ENCODE measurements at regions not wholly inside any gene's neighbourhood (a gene's known extent, or its start where the extent isn't known, plus 50 kb on each side); places are given as distances from the start of the nearest gene placed in this dataset.
"Not testable (repeated sequence)": the region's sequence is repeated elsewhere in the genome, so short reads cannot be mapped to it uniquely, and the experiment has no call there.

- CTCF ChIA-PET (ENCODE audit: partially characterized antibody): interaction anchor here (1.5 kb wide), 1 partner anchor 14 kb away, joined by 4 read pairs; no protein-coding TSS in a partner anchor
- Histone ChIP-seq H3K36me3 (ENCODE audit: insufficient read depth, low read length) (no peaks in the 10 kb centered on the region), H3K4me1 (ENCODE audit: insufficient read depth, low read length) (peaks cover 46% of the 10 kb centered on the region), H3K27ac (ENCODE audit: low read depth, low read length) (no peak overlapping the region), H3K9me3 (ENCODE audit: control insufficient read depth in 1 of 2, low read length in 2 of 2) (no peaks in the 10 kb centered on the region), H3K4me3 (ENCODE audit: low read length in 2 of 2) (no peak overlapping the region), H3K27me3 (ENCODE audit: insufficient read depth, low read length) (no peaks in the 10 kb centered on the region)
- POLR2A ChIA-PET (ENCODE audit: partially characterized antibody): interaction anchor here (0.9 kb wide), 1 partner anchor 13 kb away, joined by 3 read pairs; no protein-coding TSS in a partner anchor
- Mint-ChIP-seq H3K36me3 (no peaks in the 10 kb centered on the region), H3K9me3 (no peaks in the 10 kb centered on the region), H3K4me3 (no peak overlapping the region), H3K27ac (no peak overlapping the region), H3K4me1 (peaks cover 32 to 50% (median 48%) of the 10 kb centered on the region in 4 donors), H3K27me3 (no peaks in the 10 kb centered on the region)
- DNase-seq: no peak
- intact Hi-C loops (cut with micrococcal nuclease): no loop called here
Measured at GRCh38 chr12:89230376-89231315, 121.7 kb downstream of the DUSP6 start.

- ChIA-PET CTCF (ENCODE audit: partially characterized antibody) (interaction anchor here (1.2 to 1.3 kb wide), 3 partner anchors 10 to 234 kb away, joined by 3 to 4 read pairs (median 4); no protein-coding TSS in a partner anchor), POLR2A (ENCODE audit: partially characterized antibody) (no interaction called here)
- Mint-ChIP-seq H3K9me3 (no peaks in the 10 kb centered on the region), H3K4me3 (no peak overlapping the region), H3K36me3 (no peaks in the 10 kb centered on the region), H3K27ac (no peak overlapping the region), H3K27me3 (no peaks in the 10 kb centered on the region), H3K4me1 (peaks cover 29 to 50% (median 43%) of the 10 kb centered on the region in 4 donors)
- no peak overlapping the region for H3K4me3 ChIP-seq (ENCODE audit: low read length in 2 of 2)
- no peaks in the 10 kb centered on the region for H3K27me3 ChIP-seq (ENCODE audit: insufficient read depth, low read length)
- H3K4me1 ChIP-seq (ENCODE audit: insufficient read depth, low read length): peaks cover 46% of the 10 kb centered on the region
- H3K36me3 ChIP-seq (ENCODE audit: insufficient read depth, low read length): no peaks in the 10 kb centered on the region
- no peak for DNase-seq
- H3K9me3 ChIP-seq (ENCODE audit: control insufficient read depth in 1 of 2, low read length in 2 of 2): no peaks in the 10 kb centered on the region
- H3K27ac ChIP-seq (ENCODE audit: low read depth, low read length): no peak overlapping the region
- intact Hi-C loops (cut with micrococcal nuclease): loop anchor here (5.0 kb wide), 1 partner anchor 124 kb away; the partner anchor contains the start of gene DUSP6
Measured at GRCh38 chr12:89228491-89228890, 123.8 kb downstream of the DUSP6 start.

- intact Hi-C loops (cut with micrococcal nuclease): loop anchor here (5.0 kb wide), 1 partner anchor 125 kb away; the partner anchor contains the start of gene DUSP6
- ChIA-PET POLR2A (ENCODE audit: partially characterized antibody) (no interaction called here), CTCF (ENCODE audit: partially characterized antibody) (interaction anchor here (1.2 kb wide), 1 partner anchor 18 kb away, joined by 4 read pairs; no protein-coding TSS in a partner anchor)
- no peaks in the 10 kb centered on the region for H3K36me3 Mint-ChIP-seq
- DNase-seq: no peak
- H3K4me1 ChIP-seq (ENCODE audit: insufficient read depth, low read length): peaks cover 41% of the 10 kb centered on the region
- peak overlapping the region in 1 of 7 donors; percentile 40 for H3K27ac Mint-ChIP-seq
- peaks cover 25 to 45% (median 41%) of the 10 kb centered on the region in 4 donors for H3K4me1 Mint-ChIP-seq
- H3K4me3 Mint-ChIP-seq: no peak overlapping the region
- H3K27me3 ChIP-seq (ENCODE audit: insufficient read depth, low read length): no peaks in the 10 kb centered on the region
- H3K9me3 ChIP-seq (ENCODE audit: control insufficient read depth in 1 of 2, low read length in 2 of 2): no peaks in the 10 kb centered on the region
- no peak overlapping the region for H3K27ac ChIP-seq (ENCODE audit: low read depth, low read length)
- no peaks in the 10 kb centered on the region for H3K36me3 ChIP-seq (ENCODE audit: insufficient read depth, low read length)
- H3K4me3 ChIP-seq (ENCODE audit: low read length in 2 of 2): no peak overlapping the region
- no peaks in the 10 kb centered on the region for H3K27me3 Mint-ChIP-seq
- no peaks in the 10 kb centered on the region for H3K9me3 Mint-ChIP-seq
Measured at GRCh38 chr12:89227774-89228173, 124.5 kb downstream of the DUSP6 start.

- no peaks in the 10 kb centered on the region for H3K27me3 ChIP-seq (ENCODE audit: insufficient read depth, low read length)
- CTCF ChIA-PET (ENCODE audit: partially characterized antibody): interaction anchor here (1.1 kb wide), 1 partner anchor 19 kb away, joined by 8 read pairs; no protein-coding TSS in a partner anchor
- no peak overlapping the region for H3K27ac ChIP-seq (ENCODE audit: low read depth, low read length)
- peak overlapping the region; percentile 7 to 85 (median 77) for H3K27ac Mint-ChIP-seq
- no peak overlapping the region for H3K4me3 ChIP-seq (ENCODE audit: low read length in 2 of 2)
- no peaks in the 10 kb centered on the region for H3K9me3 ChIP-seq (ENCODE audit: control insufficient read depth in 1 of 2, low read length in 2 of 2)
- no peaks in the 10 kb centered on the region for H3K36me3 ChIP-seq (ENCODE audit: insufficient read depth, low read length)
- H3K4me1 Mint-ChIP-seq: peaks cover 19 to 28% (median 25%) of the 10 kb centered on the region in 4 donors
- POLR2A ChIA-PET (ENCODE audit: partially characterized antibody): interaction anchor here (1.0 to 1.5 kb wide), 3 partner anchors 10 to 126 kb away, joined by 4 to 14 read pairs (median 8); partner anchors contain the start of gene DUSP6
- H3K4me1 ChIP-seq (ENCODE audit: insufficient read depth, low read length): peaks cover 23% of the 10 kb centered on the region
- intact Hi-C loops (cut with micrococcal nuclease): loop anchor here (2.0 to 5.0 kb wide), 2 partner anchors 19 to 126 kb away; partner anchors contain the start of gene DUSP6
- peak overlapping the region in 6 of 8 donors; percentile 0 to 75 (median 56) for H3K4me3 Mint-ChIP-seq
- H3K9me3 Mint-ChIP-seq: no peaks in the 10 kb centered on the region
- H3K36me3 Mint-ChIP-seq: no peaks in the 10 kb centered on the region
- no peaks in the 10 kb centered on the region for H3K27me3 Mint-ChIP-seq
- no peak for DNase-seq
Measured at GRCh38 chr12:89225808-89226411, 126.4 kb downstream of the DUSP6 start.

GRCh38 chr12:89225401-89225800 lies 126.9 kb downstream of the DUSP6 start:
- H3K27me3 ChIP-seq (ENCODE audit: insufficient read depth, low read length): no peaks in the 10 kb centered on the region
- Mint-ChIP-seq H3K36me3 (no peaks in the 10 kb centered on the region), H3K4me3 (peak overlapping the region in 7 of 8 donors; percentile 26 to 77 (median 63)), H3K4me1 (peaks cover 19 to 26% (median 23%) of the 10 kb centered on the region in 4 donors), H3K27ac (peak overlapping the region; percentile 65 to 85 (median 77)), H3K9me3 (peaks cover 0 to 3% (median 0%) of the 10 kb centered on the region in 8 donors), H3K27me3 (no peaks in the 10 kb centered on the region)
- ChIA-PET CTCF (ENCODE audit: partially characterized antibody) (interaction anchor here (1.1 kb wide), 1 partner anchor 20 kb away, joined by 8 read pairs; no protein-coding TSS in a partner anchor), POLR2A (ENCODE audit: partially characterized antibody) (interaction anchor here (1.0 to 1.5 kb wide), 3 partner anchors 10 to 127 kb away, joined by 4 to 14 read pairs (median 8); partner anchors contain the start of gene DUSP6)
- no peak overlapping the region for H3K4me3 ChIP-seq (ENCODE audit: low read length in 2 of 2)
- intact Hi-C loops (cut with micrococcal nuclease): loop anchor here (2.0 to 5.0 kb wide), 2 partner anchors 19 to 127 kb away; partner anchors contain the start of gene DUSP6
- H3K27ac ChIP-seq (ENCODE audit: low read depth, low read length): no peak overlapping the region
- peaks cover 21% of the 10 kb centered on the region for H3K4me1 ChIP-seq (ENCODE audit: insufficient read depth, low read length)
- H3K9me3 ChIP-seq (ENCODE audit: control insufficient read depth in 1 of 2, low read length in 2 of 2): no peaks in the 10 kb centered on the region
- DNase-seq: peak; percentile 54 to 89 (median 63)
- no peaks in the 10 kb centered on the region for H3K36me3 ChIP-seq (ENCODE audit: insufficient read depth, low read length)

- H3K9me3 Mint-ChIP-seq; H3K9me3 ChIP-seq (ENCODE audit: control insufficient read depth in 1 of 2, low read length in 2 of 2); H3K27me3 ChIP-seq (ENCODE audit: insufficient read depth, low read length); DNase-seq; H3K4me3 Mint-ChIP-seq; H3K36me3 Mint-ChIP-seq; H3K27me3 Mint-ChIP-seq; H3K36me3 ChIP-seq (ENCODE audit: insufficient read depth, low read length); H3K4me3 ChIP-seq (ENCODE audit: low read length in 2 of 2); POLR2A ChIA-PET (ENCODE audit: partially characterized antibody); intact Hi-C loops (cut with micrococcal nuclease); H3K27ac ChIP-seq (ENCODE audit: low read depth, low read length): not testable (repeated sequence)
- peak overlapping the region in 1 of 7 donors; percentile 47 for H3K27ac Mint-ChIP-seq
- H3K4me1 Mint-ChIP-seq: peaks cover 19 to 26% (median 22%) of the 10 kb centered on the region in 4 donors
- H3K4me1 ChIP-seq (ENCODE audit: insufficient read depth, low read length): peaks cover 21% of the 10 kb centered on the region
- CTCF ChIA-PET (ENCODE audit: partially characterized antibody): interaction anchor here (1.4 kb wide), 1 partner anchor 11 kb away, joined by 3 read pairs; no protein-coding TSS in a partner anchor
Measured at GRCh38 chr12:89222580-89222979, 129.7 kb downstream of the DUSP6 start.

Data from CD4-positive, alpha-beta memory T cell (primary cell).